ENCODE measurements at regions not wholly inside any gene's neighbourhood (a gene's known extent, or its start where the extent isn't known, plus 50 kb on each side); places are given as distances from the start of the nearest gene placed in this dataset.

GRCh38 chr4:11097725-11098124, 331.0 kb downstream of the HS3ST1 start:
- intact Hi-C loops (cut with micrococcal nuclease) (no loop called here), dilution Hi-C loops (cut with HindIII; ENCODE audit: low sequenced_read_pairs, unreplicated experiment) (no loop called here), in situ Hi-C loops (cut with MboI; ENCODE audit: low sequenced_read_pairs) (no loop called here)
- no peak overlapping the region for H2BK120ac ChIP-seq (ENCODE audit: low read depth, low read length)
- no peak overlapping the region for H2AFZ ChIP-seq (replicated peaks; ENCODE audit: low read length, poor library complexity)
- H3K79me1 ChIP-seq (ENCODE audit: low read depth in 1 of 2, low read length in 2 of 2) = no peaks in the 10 kb centered on the region
- no peaks in the 10 kb centered on the region for H3K36me3 ChIP-seq (ENCODE audit: control insufficient read depth, insufficient read depth, low read length)
- DNase-seq (no peak), ATAC-seq (ENCODE audit: low read depth) (no peak)
- no peaks in the 10 kb centered on the region for H4K20me1 ChIP-seq (ENCODE audit: insufficient read depth, low read length)
- no peak overlapping the region for H4K8ac ChIP-seq (ENCODE audit: low read depth in 2 of 2, low read length in 2 of 2)
- no peak overlapping the region for H2BK15ac ChIP-seq (ENCODE audit: low read depth, low read length)
- H3K14ac ChIP-seq (replicated peaks; ENCODE audit: low read depth, low read length) = no peak overlapping the region
- H3K27me3 ChIP-seq (ENCODE audit: control insufficient read depth, insufficient read depth, low read length) = no peaks in the 10 kb centered on the region
- no peak overlapping the region for H2BK5ac ChIP-seq (ENCODE audit: low read depth, low read length, poor library complexity, severe bottlenecking)
- H3K27ac ChIP-seq (ENCODE audit: insufficient read depth, low read length) = no peak overlapping the region
- CTCF ChIA-PET = no interaction called here
- WGBS, 2 experiments (ENCODE audit: extremely low coverage in 2 of 2, insufficient read length in 1 of 2) = no CpG with 5 or more reads among the region's 2 CpGs
- POLR2A ChIA-PET (ENCODE audit: unreplicated experiment) = no interaction called here
- no peak overlapping the region for H3K9ac ChIP-seq (ENCODE audit: low read depth, low read length)
- no peak overlapping the region for H4K91ac ChIP-seq (ENCODE audit: insufficient read depth, low read depth, low read length)
- H3K9me3 ChIP-seq (ENCODE audit: control insufficient read depth, insufficient read depth, low read length) = 0 out of 2 replicates have a peak, but pooled peaks cover 3% of the 10 kb centered on the region
- H3K4ac ChIP-seq (ENCODE audit: low read depth, low read length) = no peak overlapping the region
- H3K18ac ChIP-seq (ENCODE audit: low read depth, low read length) = no peak overlapping the region
- H2AK5ac ChIP-seq (ENCODE audit: low read depth, low read length) = no peak overlapping the region
- no peak overlapping the region for H2BK20ac ChIP-seq (ENCODE audit: low read depth, low read length)
- no TSS peak for BruUV-seq (replicated peaks)
- no peak overlapping the region for H3K4me2 ChIP-seq (ENCODE audit: low read depth, low read length)
- TF ChIP-seq RCOR1 (IDR thresholded peaks at IDR 0.05; ENCODE audit: insufficient replicate concordance, low read length) (no peak), MAZ (IDR thresholded peaks at IDR 0.05; ENCODE audit: borderline replicate concordance, low read depth, low read length) (no peak), USF2 (IDR thresholded peaks at IDR 0.05; ENCODE audit: low read depth, low read length) (no peak), MXI1 (IDR thresholded peaks at IDR 0.05; ENCODE audit: borderline replicate concordance, low read depth, low read length) (no peak), MAFK (IDR thresholded peaks at IDR 0.05; ENCODE audit: low read depth, low read length) (no peak), CEBPB (IDR thresholded peaks at IDR 0.05; ENCODE audit: low read depth, low read length) (no peak), RFX5 (IDR thresholded peaks at IDR 0.05; ENCODE audit: low read depth, low read length) (no peak), FOS (IDR thresholded peaks at IDR 0.05; ENCODE audit: low read depth, low read length) (no peak), ELK1 (IDR thresholded peaks at IDR 0.05; ENCODE audit: borderline replicate concordance, low read depth, low read length) (no peak), NFE2L2 (IDR thresholded peaks at IDR 0.05; ENCODE audit: low read depth, low read length) (no peak), SMC3 (IDR thresholded peaks at IDR 0.05; ENCODE audit: low read depth, low read length) (no peak), CHD1 (IDR thresholded peaks at IDR 0.05; ENCODE audit: low read depth, low read length) (no peak), CTCF (conservative IDR thresholded peaks at IDR 0.05; ENCODE audit: low read depth, low read length) (no peak), POLR2A (IDR thresholded peaks at IDR 0.05; ENCODE audit: low read depth, low read length) (no peak), RAD21 (IDR thresholded peaks at IDR 0.05; ENCODE audit: low read length) (no peak), BHLHE40 (IDR thresholded peaks at IDR 0.05; ENCODE audit: low read depth, low read length) (no peak)
- H2AK9ac ChIP-seq (replicated peaks; ENCODE audit: low read depth, low read length, poor library complexity) = no peak overlapping the region
- H4K5ac ChIP-seq (ENCODE audit: low read depth, low read length) = no peak overlapping the region
- no peak overlapping the region for H3K4me3 ChIP-seq (ENCODE audit: insufficient read depth, low read depth, low read length)
- H3K23ac ChIP-seq (ENCODE audit: low read depth, low read length) = no peak overlapping the region
- no peaks in the 10 kb centered on the region for H3K9me1 ChIP-seq (ENCODE audit: insufficient read depth, low read length)
- no peak overlapping the region for H3K56ac ChIP-seq (ENCODE audit: extremely low read depth, insufficient read depth, low read length)
- H3K4me1 ChIP-seq (ENCODE audit: control insufficient read depth, insufficient read depth, low read length) = no peaks in the 10 kb centered on the region

Data from IMR-90 (cell line).